ENCODE measurements at regions not wholly inside any gene's neighbourhood (a gene's known extent, or its start where the extent isn't known, plus 50 kb on each side); places are given as distances from the start of the nearest gene placed in this dataset.
A peak's percentile ranks its signal among the peaks of the same experiment; 100 is the strongest.

DNA sequence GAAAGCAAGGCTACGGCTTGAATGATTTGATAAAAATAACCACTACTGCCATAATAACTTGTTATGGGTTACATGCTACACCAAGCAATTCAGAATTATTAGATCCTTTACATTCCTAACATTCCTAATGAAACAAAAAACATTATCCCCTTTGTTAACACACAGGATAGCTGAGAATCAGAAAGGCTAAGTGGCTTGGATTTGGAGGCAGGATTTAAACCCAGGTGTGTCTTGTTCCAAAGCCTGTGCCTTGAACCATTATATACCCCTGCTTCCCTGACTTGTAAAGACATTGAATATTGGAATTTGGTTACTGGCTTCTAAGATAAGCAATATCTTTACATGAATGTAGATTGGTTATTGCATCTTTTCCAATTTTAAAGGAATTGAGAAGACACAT lies 417.1 kb upstream of the GOLIM4 start:
- no peaks in the 10 kb centered on the region for H3K36me3 ChIP-seq (ENCODE audit: control insufficient read depth, insufficient read depth, low read length)
- no peaks in the 10 kb centered on the region for H3K27me3 ChIP-seq (replicated peaks; ENCODE audit: control insufficient read depth, insufficient read depth, low read length)
- no peak for DNase-seq (ENCODE audit: extremely low read depth, insufficient read length)
- no peak overlapping the region for H3K4me3 ChIP-seq (replicated peaks; ENCODE audit: low read depth, low read length)
- TF ChIP-seq, protein P1, sequence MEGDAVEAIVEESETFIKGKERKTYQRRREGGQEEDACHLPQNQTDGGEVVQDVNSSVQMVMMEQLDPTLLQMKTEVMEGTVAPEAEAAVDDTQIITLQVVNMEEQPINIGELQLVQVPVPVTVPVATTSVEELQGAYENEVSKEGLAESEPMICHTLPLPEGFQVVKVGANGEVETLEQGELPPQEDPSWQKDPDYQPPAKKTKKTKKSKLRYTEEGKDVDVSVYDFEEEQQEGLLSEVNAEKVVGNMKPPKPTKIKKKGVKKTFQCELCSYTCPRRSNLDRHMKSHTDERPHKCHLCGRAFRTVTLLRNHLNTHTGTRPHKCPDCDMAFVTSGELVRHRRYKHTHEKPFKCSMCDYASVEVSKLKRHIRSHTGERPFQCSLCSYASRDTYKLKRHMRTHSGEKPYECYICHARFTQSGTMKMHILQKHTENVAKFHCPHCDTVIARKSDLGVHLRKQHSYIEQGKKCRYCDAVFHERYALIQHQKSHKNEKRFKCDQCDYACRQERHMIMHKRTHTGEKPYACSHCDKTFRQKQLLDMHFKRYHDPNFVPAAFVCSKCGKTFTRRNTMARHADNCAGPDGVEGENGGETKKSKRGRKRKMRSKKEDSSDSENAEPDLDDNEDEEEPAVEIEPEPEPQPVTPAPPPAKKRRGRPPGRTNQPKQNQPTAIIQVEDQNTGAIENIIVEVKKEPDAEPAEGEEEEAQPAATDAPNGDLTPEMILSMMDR (IDR thresholded peaks at IDR 0.05; ENCODE audit: insufficient read depth, low read length, poor library complexity, severe bottlenecking): no peak

DNA sequence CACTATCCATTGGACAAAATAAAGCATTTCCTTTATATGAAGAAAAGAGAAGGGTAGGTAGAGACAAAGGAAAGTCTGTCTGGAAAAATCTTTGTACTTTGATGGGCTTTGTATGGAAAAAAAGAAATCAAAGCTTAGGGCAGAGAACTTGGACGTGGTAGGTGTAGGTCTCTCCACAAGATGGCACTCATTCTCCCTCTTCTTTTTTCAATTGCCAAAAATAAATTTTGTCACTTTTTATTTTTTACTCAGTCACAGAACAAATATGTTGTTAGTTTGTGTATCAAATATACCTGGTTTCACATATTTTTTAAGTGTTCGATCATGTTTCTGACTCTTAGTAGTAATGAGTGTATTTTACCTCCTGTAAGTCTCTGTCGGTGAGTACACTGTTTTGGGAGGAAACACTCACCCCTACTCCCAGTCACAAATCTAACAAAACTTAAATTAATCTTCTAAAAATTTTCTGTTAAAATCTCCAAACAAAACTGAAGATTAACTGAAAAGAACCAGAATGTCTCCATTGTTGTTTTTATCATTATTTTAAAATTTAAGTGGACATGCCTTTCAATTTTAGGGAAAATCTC lies 415.8 kb upstream of the GOLIM4 start:
- DNase-seq (ENCODE audit: extremely low read depth, insufficient read length): peak; percentile 5
- H3K36me3 ChIP-seq (ENCODE audit: control insufficient read depth, insufficient read depth, low read length): no peaks in the 10 kb centered on the region
- H3K27me3 ChIP-seq (replicated peaks; ENCODE audit: control insufficient read depth, insufficient read depth, low read length): no peaks in the 10 kb centered on the region
- TF ChIP-seq, protein P1 (IDR thresholded peaks at IDR 0.05; ENCODE audit: insufficient read depth, low read length, poor library complexity, severe bottlenecking): peak; percentile 57
- H3K4me3 ChIP-seq (replicated peaks; ENCODE audit: low read depth, low read length): no peak overlapping the region

DNA sequence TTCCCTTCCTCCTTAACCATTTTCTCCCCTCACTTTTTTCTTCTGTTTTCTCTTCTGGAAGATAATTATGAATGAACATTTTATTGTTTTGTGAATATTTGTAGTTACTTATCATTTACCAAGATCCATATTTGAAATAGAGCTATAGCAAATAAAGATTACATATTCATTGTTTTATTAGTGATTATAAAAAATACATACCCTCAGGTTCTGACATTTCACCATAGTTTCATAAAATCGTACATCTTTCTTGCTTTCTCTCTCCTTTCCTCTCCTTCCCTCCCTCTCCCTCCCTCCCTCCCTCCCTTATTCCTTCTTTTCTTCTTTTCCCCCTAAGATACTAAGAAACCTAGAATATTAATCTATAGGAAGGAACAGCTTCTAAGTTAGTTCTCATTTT lies 410.9 kb upstream of the GOLIM4 start:
- TF ChIP-seq, protein P1 (IDR thresholded peaks at IDR 0.05; ENCODE audit: insufficient read depth, low read length, poor library complexity, severe bottlenecking): no peak
- no peak for DNase-seq (ENCODE audit: extremely low read depth, insufficient read length)
- no peaks in the 10 kb centered on the region for H3K27me3 ChIP-seq (replicated peaks; ENCODE audit: control insufficient read depth, insufficient read depth, low read length)
- no peak overlapping the region for H3K4me3 ChIP-seq (replicated peaks; ENCODE audit: low read depth, low read length)
- H3K36me3 ChIP-seq (ENCODE audit: control insufficient read depth, insufficient read depth, low read length): no peaks in the 10 kb centered on the region

DNA sequence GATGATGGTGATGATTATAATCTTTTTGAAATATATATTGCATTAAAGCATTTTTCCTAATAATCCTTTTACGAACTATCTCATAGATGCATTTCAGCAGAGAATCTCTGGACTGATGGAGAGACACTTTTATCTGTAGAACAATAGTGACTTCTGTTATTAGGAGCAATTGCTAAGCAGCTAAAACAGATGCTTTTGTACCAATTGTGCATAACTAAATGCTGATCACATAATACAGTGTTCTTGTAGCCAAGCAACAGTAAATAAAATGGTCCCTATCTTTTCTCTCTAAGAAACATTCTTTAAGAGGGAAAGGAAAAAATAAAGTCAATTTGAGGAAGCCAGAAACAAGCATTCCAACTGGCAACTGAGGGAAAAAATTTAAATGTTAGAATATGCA lies 405.8 kb upstream of the GOLIM4 start:
- no peak for DNase-seq (ENCODE audit: extremely low read depth, insufficient read length)
- Histone ChIP-seq H3K36me3 (ENCODE audit: control insufficient read depth, insufficient read depth, low read length) (no peaks in the 10 kb centered on the region), H3K4me3 (replicated peaks; ENCODE audit: low read depth, low read length) (no peak overlapping the region), H3K27me3 (replicated peaks; ENCODE audit: control insufficient read depth, insufficient read depth, low read length) (no peaks in the 10 kb centered on the region)
- TF ChIP-seq, protein P1 (IDR thresholded peaks at IDR 0.05; ENCODE audit: insufficient read depth, low read length, poor library complexity, severe bottlenecking): no peak

DNA sequence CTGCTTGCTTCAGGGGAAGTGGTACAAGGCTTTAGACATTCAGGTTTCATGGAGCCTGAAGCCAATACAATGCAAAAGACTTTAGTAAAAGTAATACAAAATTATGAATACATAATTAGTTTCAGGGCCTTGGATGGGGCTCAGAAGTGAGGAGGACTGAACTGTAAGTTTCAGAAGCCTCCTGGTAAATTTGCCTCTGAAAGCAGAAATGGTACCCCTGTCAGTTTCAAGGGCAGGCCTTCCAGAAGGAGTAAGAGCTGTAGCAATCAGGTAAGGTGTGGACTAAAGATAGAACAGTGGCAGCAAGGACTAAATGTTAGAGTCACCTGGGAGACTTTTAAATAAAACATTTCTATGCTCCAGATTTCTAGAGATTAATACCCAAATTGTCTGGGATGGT lies 402.5 kb upstream of the GOLIM4 start:
- Histone ChIP-seq H3K27me3 (replicated peaks; ENCODE audit: control insufficient read depth, insufficient read depth, low read length) (no peaks in the 10 kb centered on the region), H3K4me3 (replicated peaks; ENCODE audit: low read depth, low read length) (no peak overlapping the region), H3K36me3 (ENCODE audit: control insufficient read depth, insufficient read depth, low read length) (no peaks in the 10 kb centered on the region)
- TF ChIP-seq, protein P1 (IDR thresholded peaks at IDR 0.05; ENCODE audit: insufficient read depth, low read length, poor library complexity, severe bottlenecking): no peak
- no peak for DNase-seq (ENCODE audit: extremely low read depth, insufficient read length)

DNA sequence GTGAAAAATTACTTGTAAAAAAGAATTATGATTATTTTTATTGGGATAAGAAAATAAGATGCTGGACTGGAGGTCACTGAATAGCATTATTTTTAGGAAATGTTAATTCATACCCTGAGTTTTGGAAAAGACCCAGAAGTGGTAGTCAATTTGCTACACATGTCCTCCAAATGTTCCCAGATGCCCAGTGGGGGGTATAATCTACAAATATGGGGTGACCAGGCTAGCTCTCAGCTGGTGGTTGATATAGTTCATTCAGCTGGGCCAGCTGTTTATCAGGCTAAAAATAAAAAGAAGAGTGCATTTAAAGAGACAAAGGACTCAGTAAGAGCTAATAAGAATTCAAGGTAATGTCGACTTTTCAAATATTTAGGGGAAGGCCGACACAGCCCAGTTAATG lies 402.0 kb upstream of the GOLIM4 start:
- Histone ChIP-seq H3K27me3 (replicated peaks; ENCODE audit: control insufficient read depth, insufficient read depth, low read length) (no peaks in the 10 kb centered on the region), H3K36me3 (ENCODE audit: control insufficient read depth, insufficient read depth, low read length) (no peaks in the 10 kb centered on the region), H3K4me3 (replicated peaks; ENCODE audit: low read depth, low read length) (no peak overlapping the region)
- TF ChIP-seq, protein P1 (IDR thresholded peaks at IDR 0.05; ENCODE audit: insufficient read depth, low read length, poor library complexity, severe bottlenecking): no peak
- no peak for DNase-seq (ENCODE audit: extremely low read depth, insufficient read length)

All from GM06990 (cell line).